Astrocyte of the hippocampus (primary cell): ENCODE measurements at regions not wholly inside any gene's neighbourhood (a gene's known extent, or its start where the extent isn't known, plus 50 kb on each side); places are given as distances from the start of the nearest gene placed in this dataset.

Source experiments
- DNase-seq: peaks from one replicate; pipeline ENCODE4 v3.0.0; 2011; ENCODE audit warnings: low read depth, low spot score

GRCh38 chr15:88707771-88708654 is 69.2 kb downstream of the ISG20 start:
- peak; percentile 13 for DNase-seq

DNA sequence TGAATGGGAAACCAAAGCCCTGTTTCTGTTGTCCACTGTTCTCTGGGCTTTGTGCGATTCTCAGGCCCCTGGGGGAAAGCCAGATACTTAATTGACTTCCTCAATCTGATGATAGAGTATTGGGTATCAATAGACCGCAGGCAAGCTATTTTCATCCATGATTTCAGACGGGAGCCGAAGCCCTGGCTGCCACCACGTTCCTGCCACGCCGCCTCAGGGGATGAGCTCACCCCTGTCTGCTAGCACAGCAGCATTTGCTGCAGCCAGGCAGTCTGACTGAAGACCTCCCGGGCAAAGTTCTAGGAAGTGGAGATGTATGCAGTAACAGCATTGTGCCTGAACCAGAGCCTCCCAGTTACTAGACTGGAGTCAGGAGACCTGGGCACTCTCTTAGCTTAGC is 69.8 kb downstream of the ISG20 start:
- peak; percentile 27 for DNase-seq

GRCh38 chr15:88710027-88710715 is 71.4 kb downstream of the ISG20 start:
- DNase-seq: no peak

DNA sequence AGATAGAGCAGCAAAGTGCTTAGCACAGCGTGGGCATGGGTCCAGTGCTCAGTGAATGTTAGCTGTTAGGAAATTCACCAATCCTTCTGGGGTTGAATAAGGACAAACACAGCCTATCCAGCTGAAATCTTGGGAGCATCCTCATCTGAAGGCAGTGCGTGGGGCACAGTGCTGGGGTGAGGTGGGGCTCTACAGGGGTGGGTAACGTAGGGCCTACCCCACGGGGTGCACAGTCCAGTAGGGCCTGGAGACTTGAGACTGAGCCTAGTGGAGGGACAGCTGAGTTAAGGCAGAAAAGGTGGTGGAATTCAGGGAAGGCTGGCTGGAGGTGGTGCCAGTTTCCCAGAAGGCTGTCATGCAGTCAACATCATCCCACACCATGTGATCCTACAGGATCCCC is 73.0 kb downstream of the ISG20 start:
- no peak for DNase-seq

DNA sequence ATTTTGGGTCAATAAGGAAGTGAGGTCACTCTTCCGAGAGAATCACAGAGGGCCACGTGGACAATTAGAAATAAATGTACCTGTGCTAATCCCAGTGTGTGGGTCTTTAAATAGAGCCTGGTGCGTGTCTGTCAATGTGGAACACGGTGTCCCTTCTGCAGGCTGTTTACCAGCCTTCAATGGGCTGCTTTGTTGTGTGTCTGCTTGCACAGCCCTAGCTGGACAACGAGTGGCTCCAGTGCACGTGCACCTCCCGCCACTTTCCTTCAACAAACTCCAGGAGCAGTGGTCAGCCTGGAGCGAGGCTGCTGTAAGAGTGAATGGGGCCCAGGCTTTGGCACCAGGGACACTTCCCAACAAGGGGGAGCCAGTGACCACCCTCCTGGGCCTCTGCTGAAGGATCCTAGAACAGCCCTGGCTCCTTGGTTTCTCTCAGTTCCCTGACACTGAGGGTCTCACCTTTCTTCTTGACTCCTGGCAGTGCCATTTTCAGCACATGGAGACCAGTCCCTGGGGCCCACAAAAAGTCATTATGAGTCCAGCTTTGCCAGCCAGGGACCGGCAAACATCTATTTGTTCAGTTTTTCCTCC is 76.1 kb downstream of the ISG20 start:
- DNase-seq: no peak

- DNase-seq: no peak
Measured at GRCh38 chr15:88716543-88717381, 77.9 kb downstream of the ISG20 start.

DNA sequence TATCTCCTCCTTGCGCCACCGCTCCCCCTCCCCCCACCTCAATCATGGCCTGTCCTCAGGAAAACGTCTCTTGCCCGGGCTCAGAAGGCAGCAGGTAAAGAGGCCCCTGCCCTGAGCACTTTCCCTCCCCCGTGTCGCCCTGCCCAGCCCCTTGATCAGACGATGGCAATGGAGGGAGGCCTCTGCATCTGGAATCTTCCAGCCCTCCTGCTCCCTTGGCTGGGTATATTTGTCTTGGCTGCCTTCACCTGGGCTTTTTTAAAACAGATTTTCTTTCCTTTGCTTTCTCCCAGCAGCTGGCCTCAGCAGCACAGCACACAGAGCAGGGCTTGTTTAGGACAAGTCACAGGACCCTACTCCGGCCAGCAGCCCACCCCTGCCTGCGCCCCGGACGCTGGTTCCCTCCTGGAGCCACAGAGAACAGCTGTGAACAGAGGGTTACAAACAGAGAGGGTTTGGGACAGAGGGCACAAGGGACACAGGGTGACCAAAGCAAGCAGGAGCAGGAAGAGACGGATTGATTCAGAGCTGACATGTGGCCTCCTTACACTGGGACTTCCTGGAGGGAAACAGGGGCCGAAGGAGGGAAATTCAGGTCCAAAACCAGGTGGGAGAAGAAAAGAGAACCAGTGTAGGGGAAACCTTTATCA is 78.7 kb downstream of the ISG20 start:
- no peak for DNase-seq

DNA sequence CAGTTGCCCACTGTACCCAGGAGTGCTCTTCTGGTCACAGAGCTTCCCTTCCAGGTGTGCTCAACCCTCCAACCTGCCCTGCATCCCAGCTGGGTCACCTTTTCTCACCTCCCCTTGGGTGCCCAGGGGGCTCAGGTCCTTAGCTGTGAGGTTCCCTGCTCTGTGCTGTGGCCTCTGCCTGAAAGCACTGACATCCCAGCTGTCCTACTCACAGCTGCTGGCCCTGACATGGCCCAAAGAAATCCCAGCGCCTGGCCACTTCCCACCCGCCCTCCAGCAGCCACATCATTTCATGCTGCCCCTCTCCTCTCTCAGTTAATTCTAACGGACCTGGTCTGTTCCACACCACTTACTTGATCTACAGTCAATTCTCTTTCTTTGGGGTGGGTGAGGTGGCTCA is 79.9 kb downstream of the ISG20 start:
- DNase-seq: no peak

DNA sequence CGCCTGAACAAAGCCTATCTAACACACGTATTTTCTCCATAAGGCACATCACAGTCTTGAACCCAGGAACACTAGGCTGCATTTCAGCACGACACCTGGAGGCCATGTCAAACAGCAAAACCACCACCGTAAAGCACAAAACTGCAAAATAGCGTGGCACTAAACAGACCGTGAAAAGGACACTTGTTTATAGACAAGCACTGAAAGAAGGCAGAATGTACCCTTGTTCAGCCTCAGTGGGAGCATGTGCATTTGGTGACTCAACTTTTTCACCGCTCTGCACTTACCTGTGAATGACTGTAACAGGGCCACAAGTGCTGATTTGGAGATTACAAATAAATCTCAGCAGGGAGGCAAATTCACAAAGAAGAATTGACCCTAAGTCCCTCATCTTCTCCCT is 80.8 kb downstream of the ISG20 start:
- DNase-seq: no peak

GRCh38 chr15:88725305-88726210 is 77.7 kb upstream of the ACAN start:
- no peak for DNase-seq

DNA sequence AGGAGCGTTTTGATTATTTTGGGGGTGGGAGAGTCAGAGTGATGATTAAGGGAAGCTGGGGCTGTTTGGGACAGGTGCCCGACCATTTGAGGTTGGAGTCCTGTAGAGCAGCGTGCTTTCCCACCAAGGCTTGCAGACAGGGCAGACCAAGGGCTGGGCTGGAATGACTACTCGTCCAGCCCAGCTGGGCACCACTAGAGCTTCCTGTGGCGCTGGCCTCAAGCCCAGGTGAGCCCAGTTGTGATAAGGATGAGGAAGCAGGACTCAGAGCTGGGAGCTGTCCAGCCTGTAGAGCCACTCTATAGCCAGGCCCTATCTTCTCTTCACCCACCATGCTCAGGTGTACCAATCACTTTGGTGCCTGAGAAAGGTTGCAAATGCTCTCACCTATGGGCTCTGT is 75.8 kb upstream of the ACAN start:
- DNase-seq: no peak

GRCh38 chr15:88729581-88729980 is 73.7 kb upstream of the ACAN start:
- DNase-seq: no peak

DNA sequence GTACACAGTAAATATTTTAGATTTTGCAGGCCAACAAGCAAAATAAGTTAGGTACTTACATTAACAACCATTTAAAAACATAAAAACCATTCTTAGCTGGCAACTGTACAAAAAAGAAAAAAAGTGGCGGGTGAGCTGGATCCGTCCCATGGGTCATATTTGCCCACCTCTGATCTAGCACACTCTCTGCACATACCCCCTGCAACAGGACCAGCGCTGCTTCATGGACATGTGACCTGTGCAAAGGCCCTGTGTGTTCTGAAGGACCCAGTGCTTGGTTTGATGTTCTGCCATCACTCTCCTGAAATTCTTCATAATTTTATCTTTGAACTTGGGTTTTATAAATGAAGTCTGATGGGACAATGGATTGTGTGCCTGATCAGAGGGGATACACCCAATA is 72.5 kb upstream of the ACAN start:
- no peak for DNase-seq

DNA sequence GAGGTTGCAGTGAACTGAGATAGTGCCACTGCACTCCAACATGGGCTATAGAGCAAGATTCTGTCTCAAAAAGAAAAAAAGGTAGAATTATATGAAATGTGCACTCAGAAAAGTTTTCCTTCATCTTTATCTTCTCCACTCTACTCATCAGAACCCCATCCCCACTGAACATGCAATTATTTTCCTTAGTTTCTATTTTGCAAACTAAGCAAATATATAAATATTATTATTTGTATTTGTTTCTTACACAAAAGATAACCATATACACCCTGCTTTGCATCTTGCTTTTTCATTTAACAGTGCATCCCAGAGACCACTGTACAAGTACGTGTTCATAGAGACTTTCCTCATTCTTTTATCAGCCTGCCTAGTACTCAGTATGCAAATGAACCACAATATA is 68.0 kb upstream of the ACAN start:
- no peak for DNase-seq

GRCh38 chr15:88736204-88736603 is 67.0 kb upstream of the ACAN start:
- no peak for DNase-seq

- DNase-seq: no peak
Measured at GRCh38 chr15:88738796-88739195, 64.4 kb upstream of the ACAN start.

GRCh38 chr15:88739541-88739940 is 63.7 kb upstream of the ACAN start:
- DNase-seq: no peak

DNA sequence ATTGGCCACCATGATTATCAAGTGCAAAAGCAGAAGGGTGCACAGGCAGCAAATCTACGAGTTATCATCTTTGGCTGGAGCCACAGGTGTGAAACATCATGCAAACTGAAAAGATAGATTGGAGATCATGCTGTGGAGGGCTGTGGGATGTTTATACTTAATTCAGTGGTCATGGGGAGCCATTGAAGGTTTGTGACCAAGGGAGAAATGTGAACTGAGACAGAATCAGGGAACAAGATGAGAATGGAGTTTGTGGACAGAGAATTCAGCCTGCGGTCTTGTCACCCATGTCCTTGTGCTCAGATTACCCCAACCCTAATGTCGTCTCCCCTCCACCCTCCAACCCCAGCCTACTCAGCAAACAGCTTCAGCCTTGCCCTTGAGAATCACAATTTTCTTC is 62.9 kb upstream of the ACAN start:
- DNase-seq: no peak

GRCh38 chr15:88741046-88741445 is 62.2 kb upstream of the ACAN start:
- no peak for DNase-seq

GRCh38 chr15:88741671-88742070 is 61.6 kb upstream of the ACAN start:
- DNase-seq: no peak
